GM10248 (cell line): ENCODE measurements at regions not wholly inside any gene's neighbourhood (a gene's known extent, or its start where the extent isn't known, plus 50 kb on each side); places are given as distances from the start of the nearest gene placed in this dataset.

Experiments used
- CTCF ChIA-PET: fragments of 300-600 bp; sonication (Branson Sonifier 250); formaldehyde crosslinking; extraction: SDS; loops from one replicate; lab custom pipeline; 2021; ENCODE audit warnings: antibody characterized with exemption; lab: Yijun Ruan, JAX
- POLR2A ChIA-PET: fragments of 350-650 bp; sonication (Branson Sonifier 250); formaldehyde crosslinking; extraction: SDS; loops from one replicate; lab custom pipeline; 2020; ENCODE audit warnings: antibody characterized with exemption; lab: Yijun Ruan, JAX
- DNase-seq: peaks from one replicate; pipeline ENCODE4 v3.0.0; 2012; ENCODE audit errors: extremely low spot score
- TF ChIP-seq, protein P1 (sequence below): IDR thresholded peaks from 2 replicates; pipeline ENCODE4 v1.5.1; 2012; ENCODE audit warnings: mild to moderate bottlenecking, low read depth; ENCODE audit errors: extremely low read depth, missing control alignments, control extremely low read depth

DNA sequence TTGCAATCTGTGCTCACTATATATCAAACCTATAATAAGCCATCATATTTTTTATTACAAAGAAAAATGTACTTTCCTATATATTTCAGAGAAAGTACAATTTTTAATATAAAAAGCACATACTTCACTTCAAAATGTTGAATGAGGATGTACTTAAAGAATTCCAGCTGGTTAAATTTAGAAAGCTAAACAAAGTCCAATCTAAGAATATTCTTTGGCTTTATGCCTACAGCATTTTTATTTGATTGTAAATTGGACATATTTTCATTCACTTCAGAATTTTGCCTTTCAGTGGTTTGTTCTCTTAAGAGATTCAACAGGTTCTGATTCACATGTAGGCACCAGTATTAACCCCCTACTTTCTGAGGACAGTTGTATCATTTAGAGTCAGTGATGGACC is 533.8 kb downstream of the CAAP1 start:
- TF ChIP-seq, protein P1, sequence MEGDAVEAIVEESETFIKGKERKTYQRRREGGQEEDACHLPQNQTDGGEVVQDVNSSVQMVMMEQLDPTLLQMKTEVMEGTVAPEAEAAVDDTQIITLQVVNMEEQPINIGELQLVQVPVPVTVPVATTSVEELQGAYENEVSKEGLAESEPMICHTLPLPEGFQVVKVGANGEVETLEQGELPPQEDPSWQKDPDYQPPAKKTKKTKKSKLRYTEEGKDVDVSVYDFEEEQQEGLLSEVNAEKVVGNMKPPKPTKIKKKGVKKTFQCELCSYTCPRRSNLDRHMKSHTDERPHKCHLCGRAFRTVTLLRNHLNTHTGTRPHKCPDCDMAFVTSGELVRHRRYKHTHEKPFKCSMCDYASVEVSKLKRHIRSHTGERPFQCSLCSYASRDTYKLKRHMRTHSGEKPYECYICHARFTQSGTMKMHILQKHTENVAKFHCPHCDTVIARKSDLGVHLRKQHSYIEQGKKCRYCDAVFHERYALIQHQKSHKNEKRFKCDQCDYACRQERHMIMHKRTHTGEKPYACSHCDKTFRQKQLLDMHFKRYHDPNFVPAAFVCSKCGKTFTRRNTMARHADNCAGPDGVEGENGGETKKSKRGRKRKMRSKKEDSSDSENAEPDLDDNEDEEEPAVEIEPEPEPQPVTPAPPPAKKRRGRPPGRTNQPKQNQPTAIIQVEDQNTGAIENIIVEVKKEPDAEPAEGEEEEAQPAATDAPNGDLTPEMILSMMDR, result no peak
- no peak for DNase-seq
- ChIA-PET POLR2A (no interaction called here), CTCF (no interaction called here)

DNA sequence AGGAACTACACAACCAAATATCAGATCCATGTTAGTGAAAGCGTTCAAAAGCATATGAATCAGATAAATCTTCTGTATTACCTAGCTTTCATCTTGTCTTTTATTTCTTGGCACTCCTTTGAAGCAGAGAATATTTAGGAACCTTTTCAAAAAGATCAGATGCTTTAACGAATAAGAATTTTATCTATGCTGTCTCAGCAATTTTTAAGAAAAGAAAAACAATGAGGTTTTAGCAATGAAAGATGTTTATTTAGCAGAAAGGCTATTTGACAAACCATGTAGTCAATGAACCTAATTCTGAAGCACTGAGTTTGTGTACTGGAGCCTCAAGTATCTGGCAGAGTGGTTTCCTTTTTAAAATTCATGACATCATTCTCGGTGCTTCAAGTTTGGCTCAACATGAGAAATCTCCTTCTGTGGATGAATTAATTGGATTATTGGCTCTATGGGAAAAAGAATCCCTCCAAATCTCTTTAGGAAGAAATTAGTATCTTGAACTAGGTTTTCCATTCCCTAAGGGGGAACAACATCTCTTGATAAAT is 534.7 kb downstream of the CAAP1 start:
- CTCF ChIA-PET, result no interaction called here
- POLR2A ChIA-PET, result no interaction called here
- TF ChIP-seq, protein P1, result no peak
- DNase-seq, result no peak

DNA sequence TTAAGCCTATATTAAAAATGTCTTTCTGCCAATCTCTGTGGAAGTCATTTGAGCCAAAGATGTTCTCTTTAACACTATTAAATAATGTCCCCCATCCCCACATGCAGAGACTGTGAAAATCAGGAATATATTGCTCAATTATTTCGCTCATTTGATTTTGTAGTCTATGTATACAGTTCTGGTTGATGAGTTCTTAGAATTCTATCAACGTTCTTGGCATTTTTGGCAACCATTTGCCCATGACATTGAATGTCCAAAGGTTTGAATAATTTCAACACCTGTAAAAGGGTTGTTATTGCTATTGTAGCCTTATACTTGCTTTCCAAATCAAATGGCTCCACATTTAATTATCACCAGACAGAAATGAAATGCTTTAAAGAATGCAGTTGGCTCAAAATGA is 536.1 kb downstream of the CAAP1 start:
- CTCF ChIA-PET, result no interaction called here
- POLR2A ChIA-PET, result no interaction called here
- TF ChIP-seq, protein P1, result no peak

DNA sequence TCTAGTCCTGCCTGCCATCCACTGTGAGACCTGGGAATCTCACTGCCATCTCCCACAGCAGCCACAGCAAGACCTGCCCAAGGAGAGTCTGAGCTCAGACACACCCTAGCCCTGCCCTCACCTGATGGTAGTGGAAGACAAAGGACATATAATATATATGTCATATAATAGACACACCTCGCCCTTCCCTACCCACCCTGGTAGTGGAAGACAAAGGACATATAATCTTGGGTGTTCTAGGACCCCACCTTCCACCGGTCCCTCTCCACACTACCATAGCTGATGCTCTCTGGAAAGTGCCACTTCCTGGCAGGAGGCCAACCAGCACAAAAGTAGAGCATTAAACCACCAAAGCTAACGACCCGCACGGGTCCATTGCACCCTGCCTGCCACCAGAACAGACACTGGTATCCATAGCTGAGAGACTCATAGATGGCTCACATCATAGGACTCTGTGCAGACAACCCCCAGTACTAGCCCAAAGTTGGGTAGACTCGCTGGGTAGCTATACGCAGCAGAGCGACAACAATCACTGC is 545.6 kb downstream of the CAAP1 start:
- TF ChIP-seq, protein P1, result no peak
- CTCF ChIA-PET, result interaction anchor here (0.9 to 1.8 kb wide), 2 partner anchors 14 to 21 kb away, joined by 4 to 9 read pairs; no protein-coding TSS in a partner anchor
- POLR2A ChIA-PET, result no interaction called here
- DNase-seq, result no peak

More for the DNA sequence above, 536.1 kb downstream of the CAAP1 start:
- DNase-seq, result no peak

DNA sequence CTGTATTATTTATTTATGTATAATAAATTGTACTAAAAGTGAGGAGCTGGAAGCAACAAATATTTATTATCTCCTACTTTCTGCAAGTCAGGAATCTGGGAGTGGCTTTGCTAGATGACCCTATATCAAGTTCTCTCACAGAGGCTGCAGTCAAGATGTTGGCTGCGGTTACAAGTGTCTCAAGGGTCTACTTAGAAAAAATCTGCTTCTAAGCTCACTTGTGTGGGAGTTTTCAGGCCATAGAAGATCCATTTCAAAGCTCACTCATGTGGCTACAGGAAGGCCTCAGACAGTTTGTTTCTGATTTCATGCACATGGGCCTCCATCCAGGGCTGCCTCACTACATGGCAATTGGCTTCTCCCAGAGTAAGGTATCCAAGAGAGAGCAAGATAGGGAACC is 551.1 kb downstream of the CAAP1 start:
- no peak for DNase-seq
- TF ChIP-seq, protein P1, result no peak
- POLR2A ChIA-PET, result no interaction called here
- CTCF ChIA-PET, result interaction anchor here (1.9 to 2.1 kb wide), 2 partner anchors 9 to 15 kb away, joined by 4 to 6 read pairs; no protein-coding TSS in a partner anchor

DNA sequence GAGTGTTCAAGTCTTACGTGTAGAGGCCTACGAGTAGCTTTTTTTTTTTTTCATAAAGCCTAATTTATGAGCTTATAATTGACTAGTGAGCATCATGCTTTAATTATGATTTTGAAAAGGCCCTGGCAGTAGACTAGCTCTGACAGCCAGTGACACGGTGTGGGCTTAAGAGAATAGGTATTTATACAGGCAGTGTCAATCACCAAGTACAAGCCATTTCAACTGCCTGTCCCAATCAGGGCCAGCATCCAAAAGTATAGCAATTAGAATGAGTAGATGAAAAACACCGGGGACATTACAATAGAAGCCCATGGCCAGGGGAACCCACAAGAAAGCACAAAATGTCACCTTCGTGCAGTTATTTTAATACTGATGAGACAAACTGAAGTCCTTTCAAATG is 552.8 kb downstream of the CAAP1 start:
- ChIA-PET POLR2A (no interaction called here), CTCF (interaction anchor here (2.4 kb wide), 1 partner anchor 14 kb away, joined by 15 read pairs; no protein-coding TSS in a partner anchor)
- DNase-seq, result no peak
- TF ChIP-seq, protein P1, result no peak

DNA sequence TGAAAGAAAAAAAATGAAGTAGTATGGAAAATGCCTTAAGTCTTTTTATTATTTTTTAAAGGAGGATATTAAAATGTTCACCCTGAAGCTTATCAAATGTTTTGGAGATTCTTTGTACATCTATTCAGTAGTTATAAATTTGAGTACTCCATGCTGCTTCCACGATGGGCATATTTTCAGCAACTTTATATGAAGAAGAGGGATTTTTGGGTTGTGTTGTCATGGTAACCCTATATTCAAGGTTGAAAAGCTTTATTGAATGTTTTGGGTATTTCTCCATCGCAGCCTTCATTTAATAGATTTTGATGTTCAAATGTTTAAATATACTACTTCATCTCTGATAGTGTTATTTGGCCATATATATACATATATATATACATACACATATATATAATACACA is 557.5 kb downstream of the CAAP1 start:
- POLR2A ChIA-PET, result no interaction called here
- no peak for DNase-seq
- CTCF ChIA-PET, result no interaction called here
- TF ChIP-seq, protein P1, result no peak
